Epithelial cell of proximal tubule (primary cell): ENCODE measurements at regions not wholly inside any gene's neighbourhood (a gene's known extent, or its start where the extent isn't known, plus 50 kb on each side); places are given as distances from the start of the nearest gene placed in this dataset.

Experiments
- DNase-seq: peaks from one replicate; pipeline ENCODE4 v3.0.0-alpha.2; 2011; ENCODE audit warnings: low read depth
- H3K4me3 ChIP-seq: 2 replicates; pipeline ENCODE4 v1.5.1; 2011; ENCODE audit warnings: low read depth, mild to moderate bottlenecking, low read length
- CTCF ChIP-seq: conservative IDR thresholded peaks from 2 replicates; pipeline ENCODE4 v1.5.1; 2012; ENCODE audit warnings: low read depth, mild to moderate bottlenecking, low read length

GRCh38 chr4:81997313-81997712, 376.5 kb downstream of the HNRNPD start:
- TF ChIP-seq CTCF, result no peak
- H3K4me3 ChIP-seq, result no peak overlapping the region
- no peak for DNase-seq

- TF ChIP-seq CTCF, result no peak
- H3K4me3 ChIP-seq, result no peak overlapping the region
- DNase-seq, result no peak
Measured at GRCh38 chr4:81990898-81991297, 382.9 kb downstream of the HNRNPD start.

GRCh38 chr4:81990211-81990610, 383.6 kb downstream of the HNRNPD start:
- no peak overlapping the region for H3K4me3 ChIP-seq
- no peak for DNase-seq
- no peak for TF ChIP-seq CTCF

- H3K4me3 ChIP-seq, result no peak overlapping the region
- DNase-seq, result no peak
- no peak for TF ChIP-seq CTCF
Measured at GRCh38 chr4:81989202-81989601, 384.6 kb downstream of the HNRNPD start.

GRCh38 chr4:81988178-81988577, 385.6 kb downstream of the HNRNPD start:
- no peak for DNase-seq

GRCh38 chr4:81984746-81985145, 389.0 kb downstream of the HNRNPD start:
- H3K4me3 ChIP-seq, result no peak overlapping the region
- no peak for TF ChIP-seq CTCF
- DNase-seq, result no peak

More at GRCh38 chr4:81988178-81988577, 385.6 kb downstream of the HNRNPD start:
- H3K4me3 ChIP-seq, result no peak overlapping the region
- TF ChIP-seq CTCF, result no peak

- TF ChIP-seq CTCF, result no peak
- no peak for DNase-seq
- H3K4me3 ChIP-seq, result no peak overlapping the region
Measured at GRCh38 chr4:81982846-81983540, 390.8 kb downstream of the HNRNPD start.
